ENCODE measurements at regions not wholly inside any gene's neighbourhood (a gene's known extent, or its start where the extent isn't known, plus 50 kb on each side); places are given as distances from the start of the nearest gene placed in this dataset.

GRCh38 chr10:118978316-118978997 is 51.1 kb upstream of the NANOS1 start:
- Histone ChIP-seq H3K9me3 (ENCODE audit: control insufficient read depth, low read length) (peaks cover 8% of the 10 kb centered on the region), H3K4me3 (ENCODE audit: low read length) (no peak overlapping the region), H3K27ac (ENCODE audit: low read depth, low read length) (no peak overlapping the region), H3K4me1 (ENCODE audit: control insufficient read depth, insufficient read depth, low read length) (no peaks in the 10 kb centered on the region), H3K27me3 (ENCODE audit: control insufficient read depth, insufficient read depth, low read length, poor library complexity, severe bottlenecking) (no peaks in the 10 kb centered on the region), H3K9ac (ENCODE audit: extremely low read depth, low read length, poor library complexity, severe bottlenecking) (no peak overlapping the region), H3K36me3 (ENCODE audit: control insufficient read depth, insufficient read depth, low read length) (no peaks in the 10 kb centered on the region)
- H3K27me3 Mint-ChIP-seq (ENCODE audit: insufficient read depth): peaks cover 2% of the 10 kb centered on the region
- no peak overlapping the region for H3K4me3 Mint-ChIP-seq
- no peaks in the 10 kb centered on the region for H3K36me3 Mint-ChIP-seq (ENCODE audit: low read depth)
- H3K9me3 Mint-ChIP-seq: peaks cover 15% of the 10 kb centered on the region
- H3K27ac Mint-ChIP-seq: no peak overlapping the region
- TF ChIP-seq CTCF (conservative IDR thresholded peaks at IDR 0.05): no peak
- 95% methylated on average over 13 to 14 of the region's 14 CpGs for WGBS, 2 experiments (ENCODE audit: insufficient coverage in 1 of 2, insufficient read length in 1 of 2)
- peak; percentile 19 for DNase-seq
- H3K4me1 Mint-ChIP-seq: peaks cover 4% of the 10 kb centered on the region

- 93 to 95% methylated on average over 5 to 6 of the region's 6 CpGs for WGBS, 2 experiments (ENCODE audit: insufficient coverage in 1 of 2, insufficient read length in 1 of 2)
- no peak overlapping the region for H3K9ac ChIP-seq (ENCODE audit: extremely low read depth, low read length, poor library complexity, severe bottlenecking)
- H3K27ac Mint-ChIP-seq: no peak overlapping the region
- peaks cover 1% of the 10 kb centered on the region for H3K27me3 Mint-ChIP-seq (ENCODE audit: insufficient read depth)
- H3K9me3 ChIP-seq (ENCODE audit: control insufficient read depth, low read length): peaks cover 3% of the 10 kb centered on the region
- no peaks in the 10 kb centered on the region for H3K4me1 ChIP-seq (ENCODE audit: control insufficient read depth, insufficient read depth, low read length)
- H3K27ac ChIP-seq (ENCODE audit: low read depth, low read length): no peak overlapping the region
- DNase-seq: peak; percentile 40
- H3K36me3 ChIP-seq (ENCODE audit: control insufficient read depth, insufficient read depth, low read length): no peaks in the 10 kb centered on the region
- no peaks in the 10 kb centered on the region for H3K27me3 ChIP-seq (ENCODE audit: control insufficient read depth, insufficient read depth, low read length, poor library complexity, severe bottlenecking)
- peaks cover 4% of the 10 kb centered on the region for H3K4me1 Mint-ChIP-seq
- no peak overlapping the region for H3K4me3 Mint-ChIP-seq
- no peak for TF ChIP-seq CTCF (conservative IDR thresholded peaks at IDR 0.05)
- H3K9me3 Mint-ChIP-seq: peaks cover 11% of the 10 kb centered on the region
- H3K4me3 ChIP-seq (ENCODE audit: low read length): no peak overlapping the region
- no peaks in the 10 kb centered on the region for H3K36me3 Mint-ChIP-seq (ENCODE audit: low read depth)
Measured at GRCh38 chr10:118978998-118979350, 50.5 kb upstream of the NANOS1 start.

- Histone ChIP-seq H3K9me3 (ENCODE audit: control insufficient read depth, low read length) (no peaks in the 10 kb centered on the region), H3K36me3 (ENCODE audit: control insufficient read depth, insufficient read depth, low read length) (no peaks in the 10 kb centered on the region), H3K27me3 (ENCODE audit: control insufficient read depth, insufficient read depth, low read length, poor library complexity, severe bottlenecking) (no peaks in the 10 kb centered on the region), H3K4me1 (ENCODE audit: control insufficient read depth, insufficient read depth, low read length) (no peaks in the 10 kb centered on the region), H3K4me3 (ENCODE audit: low read length) (no peak overlapping the region), H3K27ac (ENCODE audit: low read depth, low read length) (no peak overlapping the region), H3K9ac (ENCODE audit: extremely low read depth, low read length, poor library complexity, severe bottlenecking) (no peak overlapping the region)
- no peak for DNase-seq
- Mint-ChIP-seq H3K4me3 (no peak overlapping the region), H3K9me3 (peaks cover 14% of the 10 kb centered on the region), H3K4me1 (peaks cover 4% of the 10 kb centered on the region), H3K36me3 (ENCODE audit: low read depth) (no peaks in the 10 kb centered on the region), H3K27me3 (ENCODE audit: insufficient read depth) (no peaks in the 10 kb centered on the region), H3K27ac (no peak overlapping the region)
- no peak for TF ChIP-seq CTCF (conservative IDR thresholded peaks at IDR 0.05)
- WGBS, 2 experiments (ENCODE audit: insufficient coverage in 1 of 2, insufficient read length in 1 of 2): 91 to 98% methylated on average over 4 to 8 of the region's 8 CpGs
Measured at GRCh38 chr10:118979661-118980060, 49.9 kb upstream of the NANOS1 start.

Measured in endodermal cell (in vitro differentiated cells).